ENCODE measurements at regions not wholly inside any gene's neighbourhood (a gene's known extent, or its start where the extent isn't known, plus 50 kb on each side); places are given as distances from the start of the nearest gene placed in this dataset.
"Not testable (repeated sequence)": the region's sequence is repeated elsewhere in the genome, so short reads cannot be mapped to it uniquely, and the experiment has no call there.

- no peak for DNase-seq
These were observed 121.7 kb upstream of the PITX1 start for GRCh38 chr5:135155616-135156214.

GRCh38 chr5:135154961-135155360, 120.9 kb upstream of the PITX1 start:
- DNase-seq: no peak

GRCh38 chr5:135154197-135154596, 120.2 kb upstream of the PITX1 start:
- DNase-seq: no peak

GRCh38 chr5:135153661-135154060, 119.6 kb upstream of the PITX1 start:
- no peak for DNase-seq

- DNase-seq: no peak
These were observed 119.2 kb upstream of the PITX1 start for GRCh38 chr5:135153259-135153658.

GRCh38 chr5:135151660-135152059, 117.6 kb upstream of the PITX1 start:
- DNase-seq: not testable (repeated sequence)

- no peak for DNase-seq
These were observed 117.2 kb upstream of the PITX1 start for GRCh38 chr5:135151256-135151655.

GRCh38 chr5:135150767-135151166, 116.7 kb upstream of the PITX1 start:
- no peak for DNase-seq

- no peak for DNase-seq
These were observed 116.1 kb upstream of the PITX1 start for GRCh38 chr5:135149956-135150723.

GRCh38 chr5:135149229-135149955, 115.4 kb upstream of the PITX1 start:
- DNase-seq: no peak

GRCh38 chr5:135147294-135148090, 113.5 kb upstream of the PITX1 start:
- DNase-seq: no peak

- no peak for DNase-seq
These were observed 112.0 kb upstream of the PITX1 start for GRCh38 chr5:135145985-135146384.

- DNase-seq: not testable (repeated sequence)
These were observed 109.7 kb upstream of the PITX1 start for GRCh38 chr5:135143682-135144081.

GRCh38 chr5:135141303-135142268, 107.6 kb upstream of the PITX1 start:
- no peak for DNase-seq

GRCh38 chr5:135140446-135141204, 106.6 kb upstream of the PITX1 start:
- peak; percentile 61 for DNase-seq

GRCh38 chr5:135139381-135140134, 105.5 kb upstream of the PITX1 start:
- DNase-seq: peak; percentile 72

GRCh38 chr5:135138116-135138850, 104.3 kb upstream of the PITX1 start:
- no peak for DNase-seq

- DNase-seq: no peak
These were observed 103.3 kb upstream of the PITX1 start for GRCh38 chr5:135137146-135137915.
